ENCODE measurements at regions not wholly inside any gene's neighbourhood (a gene's known extent, or its start where the extent isn't known, plus 50 kb on each side); places are given as distances from the start of the nearest gene placed in this dataset.

DNA sequence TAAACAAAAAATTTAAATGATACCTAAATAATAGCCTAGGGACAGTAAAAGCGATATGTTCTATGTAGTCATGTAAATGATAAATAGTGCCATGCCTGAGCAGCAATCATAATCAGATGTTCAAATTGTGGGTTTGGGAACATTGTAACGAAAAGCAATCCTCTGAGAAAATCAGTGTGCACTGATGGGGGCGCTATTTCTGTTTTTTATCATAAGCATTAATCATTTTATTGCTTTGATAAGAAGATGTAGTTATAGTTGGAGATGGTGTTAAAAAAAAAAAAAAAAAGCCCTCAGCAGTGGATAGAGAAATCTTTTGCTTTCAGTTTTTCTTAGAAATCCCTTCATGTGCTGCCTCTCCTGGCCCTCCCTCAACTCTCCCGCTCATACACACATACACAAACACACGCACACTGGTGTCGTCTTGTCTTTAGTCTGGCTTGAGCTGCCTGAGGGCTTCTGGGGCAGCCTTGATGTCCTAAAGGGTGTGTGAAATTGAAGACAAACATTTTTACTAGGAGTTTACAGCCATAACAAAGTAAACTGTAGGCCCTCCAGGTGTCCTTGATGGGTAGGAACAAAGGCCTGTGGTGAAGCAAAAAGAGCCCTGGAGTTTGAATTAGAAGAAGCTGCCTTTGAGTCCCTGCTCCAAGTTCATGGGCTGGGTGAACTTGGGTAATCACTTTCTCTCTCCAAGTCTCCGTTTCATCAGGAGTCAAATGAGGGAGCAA lies 428.1 kb downstream of the SOX2 start:
- Mint-ChIP-seq H3K4me3 (no peak overlapping the region), H3K27ac (no peak overlapping the region), H3K4me1 (no peaks in the 10 kb centered on the region), H3K36me3 (no peaks in the 10 kb centered on the region), H3K9me3 (no peaks in the 10 kb centered on the region), H3K27me3 (ENCODE audit: low read depth in 2 of 2) (no peaks in the 10 kb centered on the region)
- WGBS (ENCODE audit: insufficient coverage) = 82% methylated on average over 4 of the region's 7 CpGs
- Histone ChIP-seq H3K27me3 (ENCODE audit: control insufficient read depth, insufficient read depth, low read length) (no peaks in the 10 kb centered on the region), H3K9me3 (ENCODE audit: control insufficient read depth, insufficient read depth, low read length) (peaks cover 2% of the 10 kb centered on the region), H3K4me1 (ENCODE audit: control insufficient read depth, insufficient read depth, low read length) (no peaks in the 10 kb centered on the region), H3K27ac (ENCODE audit: low read length) (no peak overlapping the region), H3K36me3 (ENCODE audit: control insufficient read depth, insufficient read depth, low read length) (no peaks in the 10 kb centered on the region), H3K4me3 (ENCODE audit: low read length) (no peak overlapping the region)
- intact Hi-C loops (cut with micrococcal nuclease) = no loop called here
- ATAC-seq = no peak
- DNase-seq = no peak
- TF ChIP-seq, protein P1, sequence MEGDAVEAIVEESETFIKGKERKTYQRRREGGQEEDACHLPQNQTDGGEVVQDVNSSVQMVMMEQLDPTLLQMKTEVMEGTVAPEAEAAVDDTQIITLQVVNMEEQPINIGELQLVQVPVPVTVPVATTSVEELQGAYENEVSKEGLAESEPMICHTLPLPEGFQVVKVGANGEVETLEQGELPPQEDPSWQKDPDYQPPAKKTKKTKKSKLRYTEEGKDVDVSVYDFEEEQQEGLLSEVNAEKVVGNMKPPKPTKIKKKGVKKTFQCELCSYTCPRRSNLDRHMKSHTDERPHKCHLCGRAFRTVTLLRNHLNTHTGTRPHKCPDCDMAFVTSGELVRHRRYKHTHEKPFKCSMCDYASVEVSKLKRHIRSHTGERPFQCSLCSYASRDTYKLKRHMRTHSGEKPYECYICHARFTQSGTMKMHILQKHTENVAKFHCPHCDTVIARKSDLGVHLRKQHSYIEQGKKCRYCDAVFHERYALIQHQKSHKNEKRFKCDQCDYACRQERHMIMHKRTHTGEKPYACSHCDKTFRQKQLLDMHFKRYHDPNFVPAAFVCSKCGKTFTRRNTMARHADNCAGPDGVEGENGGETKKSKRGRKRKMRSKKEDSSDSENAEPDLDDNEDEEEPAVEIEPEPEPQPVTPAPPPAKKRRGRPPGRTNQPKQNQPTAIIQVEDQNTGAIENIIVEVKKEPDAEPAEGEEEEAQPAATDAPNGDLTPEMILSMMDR (IDR thresholded peaks at IDR 0.05) = no peak

DNA sequence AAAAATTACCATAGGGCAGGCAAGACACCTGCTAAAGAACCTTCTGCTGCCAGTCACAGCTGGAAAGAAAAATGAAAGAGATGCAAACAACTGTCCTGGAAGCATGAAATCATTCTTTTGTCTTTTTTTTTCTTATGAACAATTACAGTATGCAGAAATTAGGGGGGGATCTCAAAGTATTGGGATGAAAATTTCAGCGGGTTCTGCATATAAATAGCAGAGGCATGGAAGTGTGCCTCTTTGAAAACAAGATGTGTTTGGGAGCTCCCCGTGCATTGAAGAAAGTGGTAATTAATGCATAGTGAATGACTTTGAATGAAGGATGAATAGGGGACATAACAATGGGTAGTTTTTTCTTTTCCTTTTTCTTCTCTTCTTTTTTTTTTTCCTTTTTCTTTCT lies 431.2 kb downstream of the SOX2 start:
- H3K4me1 Mint-ChIP-seq = no peaks in the 10 kb centered on the region
- Histone ChIP-seq H3K36me3 (ENCODE audit: control insufficient read depth, insufficient read depth, low read length) (no peaks in the 10 kb centered on the region), H3K4me1 (ENCODE audit: control insufficient read depth, insufficient read depth, low read length) (no peaks in the 10 kb centered on the region), H3K27me3 (ENCODE audit: control insufficient read depth, insufficient read depth, low read length) (no peaks in the 10 kb centered on the region), H3K4me3 (ENCODE audit: low read length) (no peak overlapping the region), H3K27ac (ENCODE audit: low read length) (no peak overlapping the region), H3K9me3 (ENCODE audit: control insufficient read depth, insufficient read depth, low read length) (no peaks in the 10 kb centered on the region)
- DNase-seq = no peak
- intact Hi-C loops (cut with micrococcal nuclease) = no loop called here
- WGBS (ENCODE audit: insufficient coverage) = 19% methylated on average over 1 of the region's 2 CpGs
- H3K27ac Mint-ChIP-seq = no peak overlapping the region
- H3K36me3 Mint-ChIP-seq = no peaks in the 10 kb centered on the region
- H3K4me3 Mint-ChIP-seq = no peak overlapping the region
- peaks cover 2 to 8% of the 10 kb centered on the region in 2 donors for H3K9me3 Mint-ChIP-seq
- ATAC-seq = no peak
- H3K27me3 Mint-ChIP-seq (ENCODE audit: low read depth in 2 of 2) = no peaks in the 10 kb centered on the region
- TF ChIP-seq, protein P1 (IDR thresholded peaks at IDR 0.05) = no peak

DNA sequence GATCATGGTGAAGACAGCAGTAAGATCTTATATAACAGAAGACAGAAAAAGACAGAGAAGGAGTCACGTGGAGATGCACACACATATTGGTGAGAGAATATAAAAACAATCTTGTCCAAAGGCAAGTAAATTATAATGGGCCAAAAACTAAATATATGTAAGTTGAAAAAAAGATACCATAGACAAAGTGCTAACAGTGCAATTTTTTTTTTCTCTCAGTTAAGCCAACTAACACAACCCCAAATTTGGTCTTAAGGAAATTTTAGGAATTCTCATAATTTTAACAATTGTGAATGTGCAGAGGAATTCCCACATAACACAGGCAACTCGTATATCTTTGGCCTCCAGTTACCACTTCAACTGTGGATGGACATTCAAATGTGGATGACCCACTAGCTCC lies 432.2 kb downstream of the SOX2 start:
- Histone ChIP-seq H3K4me3 (ENCODE audit: low read length) (no peak overlapping the region), H3K4me1 (ENCODE audit: control insufficient read depth, insufficient read depth, low read length) (no peaks in the 10 kb centered on the region), H3K9me3 (ENCODE audit: control insufficient read depth, insufficient read depth, low read length) (no peaks in the 10 kb centered on the region), H3K36me3 (ENCODE audit: control insufficient read depth, insufficient read depth, low read length) (no peaks in the 10 kb centered on the region), H3K27me3 (ENCODE audit: control insufficient read depth, insufficient read depth, low read length) (no peaks in the 10 kb centered on the region), H3K27ac (ENCODE audit: low read length) (no peak overlapping the region)
- Mint-ChIP-seq H3K4me1 (no peaks in the 10 kb centered on the region), H3K36me3 (no peaks in the 10 kb centered on the region), H3K9me3 (peaks cover 2 to 8% of the 10 kb centered on the region in 2 donors), H3K27me3 (ENCODE audit: low read depth in 2 of 2) (no peaks in the 10 kb centered on the region), H3K4me3 (no peak overlapping the region), H3K27ac (no peak overlapping the region)
- intact Hi-C loops (cut with micrococcal nuclease) = no loop called here
- WGBS (ENCODE audit: insufficient coverage) = 75% methylated on average over 2 of the region's 2 CpGs
- DNase-seq (no peak), ATAC-seq (no peak)
- TF ChIP-seq, protein P1 (IDR thresholded peaks at IDR 0.05) = no peak

DNA sequence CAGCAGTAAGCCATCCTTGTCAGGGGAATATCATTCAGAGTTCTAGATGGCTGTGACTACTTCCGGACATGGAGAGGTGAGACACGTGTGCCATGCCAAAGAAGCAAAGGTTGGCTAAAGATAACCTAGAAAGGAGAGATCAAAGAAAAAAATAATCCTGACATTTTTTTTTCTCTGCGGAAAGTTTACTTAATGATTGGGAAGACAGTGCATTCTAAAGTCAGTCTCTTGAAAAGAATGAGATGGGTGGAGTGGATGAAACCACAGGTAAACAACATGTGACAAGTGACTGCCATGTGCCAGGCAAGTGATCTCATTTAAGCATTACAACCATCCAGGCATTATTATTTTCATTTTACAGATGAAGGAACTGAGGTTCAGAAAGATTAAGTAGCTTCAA lies 436.6 kb downstream of the SOX2 start:
- Histone ChIP-seq H3K4me3 (ENCODE audit: low read length) (no peak overlapping the region), H3K27ac (ENCODE audit: low read length) (no peak overlapping the region), H3K27me3 (ENCODE audit: control insufficient read depth, insufficient read depth, low read length) (no peaks in the 10 kb centered on the region), H3K9me3 (ENCODE audit: control insufficient read depth, insufficient read depth, low read length) (no peaks in the 10 kb centered on the region), H3K36me3 (ENCODE audit: control insufficient read depth, insufficient read depth, low read length) (no peaks in the 10 kb centered on the region), H3K4me1 (ENCODE audit: control insufficient read depth, insufficient read depth, low read length) (no peaks in the 10 kb centered on the region)
- Mint-ChIP-seq H3K27ac (no peak overlapping the region), H3K4me3 (no peak overlapping the region), H3K27me3 (ENCODE audit: low read depth in 2 of 2) (no peaks in the 10 kb centered on the region), H3K9me3 (peaks cover 11% of the 10 kb centered on the region in 2 donors), H3K4me1 (no peaks in the 10 kb centered on the region), H3K36me3 (no peaks in the 10 kb centered on the region)
- 92% methylated on average over 3 of the region's 3 CpGs for WGBS (ENCODE audit: insufficient coverage)
- DNase-seq = no peak
- ATAC-seq = no peak
- TF ChIP-seq, protein P1 (IDR thresholded peaks at IDR 0.05) = no peak
- intact Hi-C loops (cut with micrococcal nuclease) = no loop called here
